ENCODE measurements at regions not wholly inside any gene's neighbourhood (a gene's known extent, or its start where the extent isn't known, plus 50 kb on each side); places are given as distances from the start of the nearest gene placed in this dataset.

GRCh38 chrX:120819126-120819525 lies 56.5 kb downstream of the CT47B1 start:
- TF ChIP-seq, protein P1, sequence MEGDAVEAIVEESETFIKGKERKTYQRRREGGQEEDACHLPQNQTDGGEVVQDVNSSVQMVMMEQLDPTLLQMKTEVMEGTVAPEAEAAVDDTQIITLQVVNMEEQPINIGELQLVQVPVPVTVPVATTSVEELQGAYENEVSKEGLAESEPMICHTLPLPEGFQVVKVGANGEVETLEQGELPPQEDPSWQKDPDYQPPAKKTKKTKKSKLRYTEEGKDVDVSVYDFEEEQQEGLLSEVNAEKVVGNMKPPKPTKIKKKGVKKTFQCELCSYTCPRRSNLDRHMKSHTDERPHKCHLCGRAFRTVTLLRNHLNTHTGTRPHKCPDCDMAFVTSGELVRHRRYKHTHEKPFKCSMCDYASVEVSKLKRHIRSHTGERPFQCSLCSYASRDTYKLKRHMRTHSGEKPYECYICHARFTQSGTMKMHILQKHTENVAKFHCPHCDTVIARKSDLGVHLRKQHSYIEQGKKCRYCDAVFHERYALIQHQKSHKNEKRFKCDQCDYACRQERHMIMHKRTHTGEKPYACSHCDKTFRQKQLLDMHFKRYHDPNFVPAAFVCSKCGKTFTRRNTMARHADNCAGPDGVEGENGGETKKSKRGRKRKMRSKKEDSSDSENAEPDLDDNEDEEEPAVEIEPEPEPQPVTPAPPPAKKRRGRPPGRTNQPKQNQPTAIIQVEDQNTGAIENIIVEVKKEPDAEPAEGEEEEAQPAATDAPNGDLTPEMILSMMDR (IDR thresholded peaks at IDR 0.05) = no peak
- no peak for TF ChIP-seq ZFX (IDR thresholded peaks at IDR 0.05; ENCODE audit: borderline replicate concordance)

Data from 22Rv1 (cell line).